HG02588 (cell line): ENCODE measurements at regions not wholly inside any gene's neighbourhood (a gene's known extent, or its start where the extent isn't known, plus 50 kb on each side); places are given as distances from the start of the nearest gene placed in this dataset.
"Not testable (repeated sequence)": the region's sequence is repeated elsewhere in the genome, so short reads cannot be mapped to it uniquely, and the experiment has no call there.

Source experiments
- ATAC-seq: cut with Tn5 transposase; IDR thresholded peaks from one replicate; pipeline ENCODE4 v1.9.1; 2021; ENCODE audit warnings: mild to moderate bottlenecking, moderate library complexity; ENCODE audit not compliant: unreplicated experiment

DNA sequence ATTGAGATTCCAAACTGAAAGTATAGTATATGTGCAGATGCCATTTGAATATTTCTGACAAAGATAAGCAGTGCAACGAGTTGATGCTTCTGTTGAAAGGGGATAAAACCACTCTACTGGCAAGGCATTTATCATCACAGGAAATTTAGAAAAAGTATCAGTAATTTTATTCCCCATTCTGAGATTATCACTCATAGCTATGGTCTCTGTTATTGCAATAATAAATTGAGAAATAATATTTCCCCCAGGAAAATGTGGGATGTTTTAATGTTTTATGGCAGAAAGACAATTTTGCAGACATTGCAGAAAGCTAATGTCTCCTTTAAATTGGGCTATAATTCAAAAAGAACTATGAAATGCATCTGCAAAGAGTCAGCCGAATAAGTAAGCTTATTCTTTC, 1612.7 kb upstream of the ACO1 start:
- ATAC-seq, result no peak

DNA sequence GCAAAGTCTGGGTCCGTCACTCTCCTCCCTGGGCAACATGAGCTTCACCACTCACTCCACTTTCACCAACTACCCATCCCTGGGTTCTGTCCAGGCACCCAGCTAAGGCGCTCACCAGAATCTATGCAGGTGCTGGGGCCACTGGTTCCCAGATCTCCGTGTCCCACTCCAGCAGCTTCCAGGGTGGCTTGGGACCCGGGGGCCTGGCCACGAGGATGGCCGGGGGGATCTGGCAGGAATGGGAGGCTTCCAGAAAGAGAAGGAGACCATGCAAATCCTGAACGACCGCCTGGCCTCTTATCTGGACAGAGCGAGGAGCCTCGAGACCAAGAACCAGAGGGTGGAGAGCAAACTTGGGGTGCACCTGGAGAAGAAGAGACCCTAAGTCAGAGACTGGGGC, 1611.0 kb upstream of the ACO1 start:
- no peak for ATAC-seq

GRCh38 chr9:30774326-30774725, 1610.1 kb upstream of the ACO1 start:
- ATAC-seq, result no peak

DNA sequence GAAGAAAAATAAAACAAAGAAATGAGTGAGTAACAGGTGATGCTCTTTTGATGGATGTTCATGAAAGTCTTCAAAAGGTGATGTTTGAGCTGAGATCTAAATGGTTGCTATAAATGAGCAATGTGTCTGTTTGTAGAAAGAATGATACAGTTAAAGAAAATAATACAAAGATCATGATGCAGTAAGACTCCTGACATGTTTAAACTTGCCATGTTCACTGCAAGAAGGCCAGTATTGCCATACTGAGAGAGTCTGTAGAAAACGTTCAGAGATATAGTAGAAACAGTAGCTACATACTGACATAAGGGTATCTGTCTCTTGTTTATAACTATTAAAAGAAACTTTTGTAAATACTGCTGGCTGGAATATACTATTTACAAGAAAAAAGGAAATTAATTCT, 1609.2 kb upstream of the ACO1 start:
- ATAC-seq, result no peak

GRCh38 chr9:30796764-30797163, 1587.7 kb upstream of the ACO1 start:
- no peak for ATAC-seq

GRCh38 chr9:30799527-30800101, 1584.8 kb upstream of the ACO1 start:
- ATAC-seq, result no peak

- no peak for ATAC-seq
Measured at GRCh38 chr9:30800421-30800820, 1584.0 kb upstream of the ACO1 start.

GRCh38 chr9:30812821-30813220, 1571.6 kb upstream of the ACO1 start:
- no peak for ATAC-seq

DNA sequence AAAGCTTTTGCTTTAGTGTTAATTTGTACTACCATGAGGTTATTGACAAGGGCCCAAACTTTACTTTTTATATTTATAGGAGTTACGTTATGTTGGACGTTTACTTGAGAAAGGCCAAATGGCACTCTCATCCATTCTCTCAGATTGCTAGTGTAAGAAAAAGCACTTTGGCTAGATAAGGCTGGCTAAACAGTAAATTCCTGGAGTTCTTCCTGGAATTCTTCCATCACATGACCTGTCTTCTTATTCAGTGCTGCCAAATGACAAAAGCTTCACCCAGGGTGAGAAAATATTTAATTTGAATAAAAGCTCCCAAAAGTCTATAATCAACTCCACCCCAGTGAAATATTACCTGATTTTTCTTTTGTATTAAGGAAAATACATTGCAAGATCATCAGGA, 1568.9 kb upstream of the ACO1 start:
- ATAC-seq, result no peak

DNA sequence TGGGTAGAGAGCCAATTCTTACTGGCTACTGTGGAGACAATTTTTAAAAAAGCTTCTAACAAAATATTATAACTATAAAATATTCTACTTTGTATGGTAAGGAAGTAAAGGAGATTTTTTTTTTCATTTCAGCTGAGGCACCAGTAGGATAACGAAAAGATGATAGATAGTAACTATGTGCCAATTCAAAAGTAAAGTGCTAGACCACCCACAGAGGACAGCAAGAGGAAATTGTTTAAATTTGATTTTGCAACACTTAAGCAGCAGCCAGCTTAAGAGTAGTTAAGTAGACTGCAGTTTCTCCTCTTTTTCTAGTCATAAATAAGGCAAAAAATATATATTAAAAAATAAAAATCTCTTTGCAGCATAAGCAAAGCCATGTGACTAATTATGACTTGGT, 1539.3 kb upstream of the ACO1 start:
- ATAC-seq, result no peak

GRCh38 chr9:30846651-30847050, 1537.8 kb upstream of the ACO1 start:
- ATAC-seq, result no peak

GRCh38 chr9:30851600-30851999, 1532.8 kb upstream of the ACO1 start:
- ATAC-seq, result no peak

GRCh38 chr9:30900706-30901105, 1483.7 kb upstream of the ACO1 start:
- no peak for ATAC-seq

GRCh38 chr9:30913331-30913730, 1471.1 kb upstream of the ACO1 start:
- ATAC-seq, result no peak

- no peak for ATAC-seq
Measured at GRCh38 chr9:30915451-30915850, 1469.0 kb upstream of the ACO1 start.

GRCh38 chr9:30925126-30925525, 1459.3 kb upstream of the ACO1 start:
- ATAC-seq, result no peak

DNA sequence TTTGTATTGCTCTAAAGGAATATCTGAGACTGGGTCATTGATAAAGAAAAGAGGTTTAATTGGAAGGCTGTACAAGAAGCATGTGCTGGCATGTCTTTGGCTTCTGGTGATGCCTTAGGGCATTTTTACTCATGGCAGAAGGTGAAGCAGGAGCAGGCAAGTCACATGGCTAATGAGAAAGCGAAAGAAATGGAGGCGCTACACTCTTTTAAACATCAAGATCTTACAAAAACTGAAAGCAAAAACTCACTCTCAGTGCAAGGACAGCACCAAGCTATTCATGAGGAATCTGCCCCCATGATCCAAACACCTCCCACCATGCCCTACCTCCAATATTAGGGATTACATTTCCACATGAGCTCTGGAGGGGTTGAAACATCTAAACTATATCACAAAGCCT, 1458.8 kb upstream of the ACO1 start:
- no peak for ATAC-seq

DNA sequence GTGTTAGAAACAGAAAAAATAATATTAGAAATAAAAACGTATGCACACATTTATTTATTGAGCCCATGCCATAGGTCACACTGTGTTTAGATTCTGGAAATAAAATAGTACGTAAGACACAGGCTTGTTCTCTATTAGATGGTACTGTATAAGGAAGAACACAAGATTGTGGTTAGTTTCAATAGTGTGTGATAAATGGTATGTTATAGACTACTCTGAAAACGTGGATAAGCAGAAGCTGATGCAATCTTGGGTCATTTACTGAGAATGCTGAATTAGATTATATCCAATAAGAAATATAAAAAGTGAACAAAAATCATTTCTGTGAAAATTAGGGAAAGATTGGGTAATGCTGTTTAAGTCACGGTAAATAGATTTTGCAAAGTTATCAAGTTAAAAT, 1456.4 kb upstream of the ACO1 start:
- ATAC-seq, result no peak

DNA sequence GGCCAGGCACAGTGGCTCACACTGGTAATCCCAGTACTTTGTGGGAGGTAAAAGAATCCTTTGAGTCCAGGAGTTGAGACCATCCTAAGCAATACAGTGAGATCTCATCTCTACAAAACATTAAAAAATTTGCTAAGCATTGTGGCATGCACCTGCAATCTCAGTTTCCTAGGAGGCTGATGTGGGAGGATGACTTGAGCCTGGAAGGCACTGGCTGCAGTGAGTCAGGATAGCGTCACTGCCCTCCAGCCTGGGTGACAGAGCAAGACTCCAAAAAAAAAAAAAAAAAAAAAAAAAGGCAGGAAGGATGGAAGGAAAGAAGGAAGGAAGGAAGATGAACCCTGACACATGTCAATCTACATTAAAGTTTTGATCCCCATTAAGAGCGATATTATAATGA, 1452.2 kb upstream of the ACO1 start:
- no peak for ATAC-seq

- no peak for ATAC-seq
Measured at GRCh38 chr9:30935730-30936129, 1448.7 kb upstream of the ACO1 start.

GRCh38 chr9:30937106-30937505, 1447.3 kb upstream of the ACO1 start:
- no peak for ATAC-seq

GRCh38 chr9:30942852-30943251, 1441.6 kb upstream of the ACO1 start:
- not testable (repeated sequence) for ATAC-seq

GRCh38 chr9:30943446-30944224, 1440.8 kb upstream of the ACO1 start:
- no peak for ATAC-seq
